ENCODE measurements at regions not wholly inside any gene's neighbourhood (a gene's known extent, or its start where the extent isn't known, plus 50 kb on each side); places are given as distances from the start of the nearest gene placed in this dataset.

- Histone ChIP-seq H3K9me2 (replicated peaks; ENCODE audit: control insufficient read depth, low read length) (no peaks in the 10 kb centered on the region), H3K9me3 (ENCODE audit: control insufficient read depth, insufficient read depth, low read length) (no peaks in the 10 kb centered on the region), H3K27ac (ENCODE audit: low read depth, low read length) (no peak overlapping the region), H4K20me1 (ENCODE audit: control insufficient read depth, insufficient read depth, low read depth, low read length) (no peaks in the 10 kb centered on the region), H3K4me3 (ENCODE audit: low read length) (no peak overlapping the region), H3K36me3 (ENCODE audit: control insufficient read depth, low read length) (no peaks in the 10 kb centered on the region), H3K4me2 (ENCODE audit: low read length) (no peak overlapping the region), H3K79me2 (ENCODE audit: control insufficient read depth, low read length) (no peaks in the 10 kb centered on the region), H3K4me1 (ENCODE audit: control insufficient read depth, low read length) (no peaks in the 10 kb centered on the region), H3K27me3 (ENCODE audit: control insufficient read depth, low read length) (no peaks in the 10 kb centered on the region), H3F3A (ENCODE audit: control insufficient read depth, insufficient read depth) (no peaks in the 10 kb centered on the region)
- TF ChIP-seq CTCF (IDR thresholded peaks at IDR 0.05; ENCODE audit: low read depth, low read length, poor library complexity, severe bottlenecking) (no peak), EZH2phosphoT487 (IDR thresholded peaks at IDR 0.05; ENCODE audit: borderline replicate concordance, low read length) (no peak)
These were observed 385.5 kb upstream of the PDZRN3 start for GRCh38 chr3:74009961-74010844.

GRCh38 chr3:74004386-74004785 is 379.6 kb upstream of the PDZRN3 start:
- Histone ChIP-seq H3K79me2 (ENCODE audit: control insufficient read depth, low read length) (no peaks in the 10 kb centered on the region), H3K9me2 (replicated peaks; ENCODE audit: control insufficient read depth, low read length) (no peaks in the 10 kb centered on the region), H3K27ac (ENCODE audit: low read depth, low read length) (no peak overlapping the region), H3K4me2 (ENCODE audit: low read length) (no peak overlapping the region), H3K36me3 (ENCODE audit: control insufficient read depth, low read length) (no peaks in the 10 kb centered on the region), H4K20me1 (ENCODE audit: control insufficient read depth, insufficient read depth, low read depth, low read length) (no peaks in the 10 kb centered on the region), H3K4me3 (ENCODE audit: low read length) (no peak overlapping the region), H3K27me3 (ENCODE audit: control insufficient read depth, low read length) (no peaks in the 10 kb centered on the region), H3K4me1 (ENCODE audit: control insufficient read depth, low read length) (no peaks in the 10 kb centered on the region), H3K9me3 (ENCODE audit: control insufficient read depth, insufficient read depth, low read length) (no peaks in the 10 kb centered on the region), H3F3A (ENCODE audit: control insufficient read depth, insufficient read depth) (no peaks in the 10 kb centered on the region)
- TF ChIP-seq EZH2phosphoT487 (IDR thresholded peaks at IDR 0.05; ENCODE audit: borderline replicate concordance, low read length), result no peak
- TF ChIP-seq CTCF (IDR thresholded peaks at IDR 0.05; ENCODE audit: low read depth, low read length, poor library complexity, severe bottlenecking), result no peak

- Histone ChIP-seq H3K27ac (ENCODE audit: low read depth, low read length) (no peak overlapping the region), H3K79me2 (ENCODE audit: control insufficient read depth, low read length) (no peaks in the 10 kb centered on the region), H3K36me3 (ENCODE audit: control insufficient read depth, low read length) (no peaks in the 10 kb centered on the region), H3K4me2 (ENCODE audit: low read length) (no peak overlapping the region), H3K4me1 (ENCODE audit: control insufficient read depth, low read length) (no peaks in the 10 kb centered on the region), H3K9me3 (ENCODE audit: control insufficient read depth, insufficient read depth, low read length) (no peaks in the 10 kb centered on the region), H4K20me1 (ENCODE audit: control insufficient read depth, insufficient read depth, low read depth, low read length) (no peaks in the 10 kb centered on the region), H3K4me3 (ENCODE audit: low read length) (no peak overlapping the region), H3K27me3 (ENCODE audit: control insufficient read depth, low read length) (no peaks in the 10 kb centered on the region), H3K9me2 (replicated peaks; ENCODE audit: control insufficient read depth, low read length) (no peaks in the 10 kb centered on the region), H3F3A (ENCODE audit: control insufficient read depth, insufficient read depth) (no peaks in the 10 kb centered on the region)
- TF ChIP-seq CTCF (IDR thresholded peaks at IDR 0.05; ENCODE audit: low read depth, low read length, poor library complexity, severe bottlenecking) (no peak), EZH2phosphoT487 (IDR thresholded peaks at IDR 0.05; ENCODE audit: borderline replicate concordance, low read length) (no peak)
These were observed 379.0 kb upstream of the PDZRN3 start for GRCh38 chr3:74003734-74004133.
